Nucleus accumbens (tissue), 56 donors: ENCODE measurements at regions not wholly inside any gene's neighbourhood (a gene's known extent, or its start where the extent isn't known, plus 50 kb on each side); places are given as distances from the start of the nearest gene placed in this dataset.
"Not testable (repeated sequence)": the region's sequence is repeated elsewhere in the genome, so short reads cannot be mapped to it uniquely, and the experiment has no call there.

Source experiments
- DNase-seq, 56 donors: peaks; one replicate each; lab custom pipeline; 2025; lab: John Stamatoyannopoulos, UW

DNA sequence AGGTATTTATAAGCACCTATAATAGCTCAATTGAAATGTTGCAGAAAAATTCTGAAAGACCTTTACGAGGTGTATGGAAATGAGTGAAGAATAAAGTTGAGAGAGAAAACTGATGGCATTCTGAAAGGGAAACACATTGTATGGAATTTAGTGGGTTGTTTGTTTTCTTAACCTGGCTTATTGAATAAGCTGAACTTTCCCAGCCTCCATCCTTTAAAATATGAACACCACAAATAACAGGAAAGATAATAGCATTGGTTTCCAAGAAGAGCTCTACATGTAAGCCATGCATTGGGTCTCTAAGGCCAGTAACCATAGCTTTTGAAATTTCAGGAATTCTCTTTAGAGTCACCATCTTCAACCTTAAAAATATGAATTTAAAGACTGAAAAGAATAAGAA is 709.0 kb downstream of the USP25 start:
- DNase-seq, result no peak

DNA sequence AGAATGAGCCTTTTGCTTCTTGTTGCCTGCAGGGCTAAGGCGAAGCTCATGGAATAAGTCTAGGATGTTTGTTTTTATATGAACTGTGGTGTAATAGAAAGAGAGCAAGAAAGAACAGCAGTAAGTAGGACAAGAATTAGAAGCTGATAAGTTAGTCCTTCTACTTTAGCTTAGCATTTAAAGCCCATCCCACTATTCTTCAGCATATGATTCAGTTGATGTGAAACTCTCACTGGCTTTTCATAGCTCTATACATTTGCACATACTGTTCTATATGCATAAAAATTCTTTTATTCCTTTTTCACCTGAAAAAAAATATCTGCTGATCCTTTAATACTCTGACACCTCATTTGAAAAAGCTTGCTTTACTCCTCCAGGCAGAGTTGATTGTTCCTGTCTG is 712.0 kb downstream of the USP25 start:
- DNase-seq, result no peak

DNA sequence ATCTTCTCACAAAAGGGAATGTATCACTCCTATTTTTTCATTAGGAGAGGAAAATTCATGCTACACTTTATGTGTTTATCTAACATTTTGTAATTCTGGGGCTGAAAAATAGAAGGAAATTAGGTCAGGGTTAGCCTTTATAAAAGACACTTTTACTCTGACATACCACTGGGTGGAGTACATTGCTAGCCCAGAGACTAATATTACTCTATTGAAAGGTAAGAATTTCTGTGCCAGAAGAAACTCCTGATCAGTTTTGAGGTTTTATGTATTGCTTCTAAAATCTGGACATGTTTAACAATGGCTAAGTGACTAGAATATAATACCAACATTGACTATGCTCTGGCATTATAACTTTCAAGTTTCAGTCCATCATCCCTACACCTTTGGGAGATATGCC is 724.6 kb downstream of the USP25 start:
- no peak for DNase-seq

DNA sequence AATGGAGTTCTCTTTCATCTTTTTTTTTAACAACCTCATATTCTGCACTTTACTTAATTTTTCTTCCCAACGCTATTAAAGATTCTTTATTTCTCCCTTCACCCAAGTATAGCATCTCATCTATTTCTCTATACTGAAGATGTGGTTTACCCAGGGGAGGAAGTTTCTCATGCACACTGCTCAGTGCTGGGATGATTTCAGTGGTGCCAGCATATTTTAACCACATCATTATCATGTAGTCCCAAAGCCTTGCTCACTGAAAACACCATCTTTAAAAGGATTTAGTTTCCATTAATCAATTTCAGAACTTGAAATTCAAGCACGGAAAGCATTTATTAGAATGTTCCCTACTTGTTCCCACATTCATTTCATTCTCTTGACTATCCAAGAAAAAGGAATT is 725.7 kb downstream of the USP25 start:
- no peak for DNase-seq

DNA sequence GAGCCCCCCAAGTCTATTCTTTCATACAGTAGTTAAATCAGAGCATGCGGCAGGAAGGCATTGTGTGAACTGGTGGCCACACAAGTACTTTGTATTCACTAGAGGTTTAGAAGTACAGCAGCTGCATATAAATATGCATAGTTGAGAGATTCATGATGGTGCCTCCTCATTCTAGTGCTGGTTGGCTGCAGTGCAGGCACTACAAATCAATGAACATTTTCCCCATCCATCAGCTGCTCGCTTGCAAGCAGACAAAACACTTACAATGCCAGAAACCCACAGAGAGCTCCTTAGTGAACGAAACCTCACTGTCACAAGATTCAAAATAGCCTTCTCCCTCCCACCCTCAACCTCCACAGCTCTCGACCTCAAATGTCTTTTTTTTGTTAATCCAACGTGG is 726.2 kb downstream of the USP25 start:
- DNase-seq, result peak in 45 of 56 donors; percentile 1 to 80 (median 41)

DNA sequence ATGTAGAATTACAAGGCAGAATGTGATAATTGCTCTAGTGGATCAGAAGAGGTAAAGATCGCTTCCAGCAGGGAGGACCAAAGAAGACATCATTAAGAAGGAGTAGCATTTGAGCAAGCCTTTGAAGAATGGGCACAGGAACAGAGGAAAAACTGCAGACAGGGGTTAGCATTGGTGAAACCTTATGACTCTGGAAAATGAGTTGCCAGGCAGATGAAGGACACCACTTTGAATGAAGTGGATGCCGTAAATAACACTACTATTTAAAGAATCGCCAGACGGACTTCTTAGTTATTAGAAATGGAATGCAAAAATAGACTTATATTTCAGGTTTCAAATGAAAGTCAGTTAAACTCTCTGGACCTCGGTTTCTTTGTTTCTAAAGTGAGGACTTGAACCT is 727.7 kb downstream of the USP25 start:
- DNase-seq, result no peak

DNA sequence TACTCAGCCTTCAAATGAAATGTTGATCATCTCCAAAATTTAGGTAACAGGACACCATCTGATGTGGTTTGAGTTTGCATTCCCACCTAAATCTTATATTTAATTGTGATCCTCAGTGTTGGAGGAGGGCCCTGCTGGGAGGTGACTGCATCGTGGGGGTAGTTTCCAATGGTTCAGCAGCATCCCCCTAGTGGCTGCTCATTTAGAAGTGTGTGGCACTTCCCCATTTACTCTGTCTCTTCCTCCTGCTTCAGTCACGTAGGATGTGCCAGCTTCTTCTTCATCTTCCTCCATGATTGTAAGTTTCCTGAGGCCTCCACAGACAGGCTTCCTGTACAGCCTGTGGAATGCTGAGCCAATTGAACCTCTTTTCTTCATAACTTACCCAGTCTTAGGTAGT is 731.2 kb downstream of the USP25 start:
- no peak for DNase-seq

DNA sequence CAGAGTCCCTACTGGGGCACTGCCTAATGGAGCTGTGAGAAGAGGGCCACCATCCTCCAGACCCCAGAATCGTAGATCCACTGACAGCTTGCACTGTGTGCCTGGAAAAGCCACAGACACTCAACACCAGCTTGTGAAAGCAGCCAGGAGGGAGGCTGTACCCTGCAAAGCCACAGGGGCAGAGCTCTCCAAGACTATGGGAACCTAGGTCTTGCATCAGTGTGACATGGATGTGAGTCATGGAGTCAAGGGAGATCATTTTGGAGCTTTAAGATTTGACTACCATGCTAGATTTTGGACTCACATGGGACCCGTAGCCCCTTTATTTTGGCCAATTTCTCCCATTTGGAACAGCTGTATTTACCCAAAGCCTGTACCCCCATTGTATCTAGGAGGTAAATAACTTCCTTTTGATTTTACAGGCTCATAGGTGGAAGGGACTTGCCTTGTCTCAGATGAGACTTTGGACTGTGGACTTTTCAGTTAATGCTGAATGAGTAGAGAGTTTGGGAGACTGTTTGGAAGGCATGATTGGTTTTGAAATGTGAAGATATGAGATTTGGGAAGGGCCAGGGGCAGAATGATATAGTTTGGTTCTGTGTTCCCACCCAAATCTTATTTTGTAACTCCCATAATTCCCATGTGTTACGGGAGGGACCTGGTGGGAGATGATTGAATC is 734.6 kb downstream of the USP25 start:
- DNase-seq, result not testable (repeated sequence)

DNA sequence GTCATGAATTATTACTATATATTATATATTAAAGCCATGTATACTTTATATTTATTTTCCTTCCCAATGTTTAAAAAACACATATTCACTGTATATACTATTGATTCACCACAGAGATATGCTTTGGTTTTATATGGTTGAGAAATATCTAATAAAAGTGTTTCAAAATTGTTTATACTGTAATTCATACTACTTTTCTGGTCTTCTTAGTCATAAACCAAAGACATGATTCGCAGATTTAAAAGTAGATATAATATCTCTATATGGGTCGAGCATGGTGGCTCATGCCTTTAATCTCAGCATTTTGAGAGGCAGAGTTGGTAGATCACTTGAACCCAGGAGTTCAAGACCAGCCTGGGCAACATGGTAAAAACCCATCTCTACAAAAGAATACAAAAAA is 738.4 kb downstream of the USP25 start:
- DNase-seq, result no peak

DNA sequence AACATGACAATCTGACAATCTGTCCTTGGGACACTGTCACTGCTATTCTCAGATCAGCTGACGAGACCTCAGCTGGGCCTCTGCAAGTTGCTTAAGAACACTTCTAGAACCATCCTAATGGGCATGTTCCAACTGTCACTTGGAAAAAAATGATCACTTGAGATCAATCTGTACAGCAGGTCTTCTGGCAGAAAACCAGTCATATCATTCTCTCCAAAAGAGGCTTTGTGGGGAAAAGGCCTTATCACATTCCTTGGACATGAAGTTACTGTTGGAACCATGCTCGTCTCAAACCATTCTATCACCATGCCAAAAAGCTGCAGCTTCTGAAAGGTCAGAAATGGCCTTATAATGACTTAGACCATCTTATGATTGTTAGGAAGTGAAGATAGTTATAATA is 744.2 kb downstream of the USP25 start:
- DNase-seq, result peak in 2 of 56 donors; percentile 11

DNA sequence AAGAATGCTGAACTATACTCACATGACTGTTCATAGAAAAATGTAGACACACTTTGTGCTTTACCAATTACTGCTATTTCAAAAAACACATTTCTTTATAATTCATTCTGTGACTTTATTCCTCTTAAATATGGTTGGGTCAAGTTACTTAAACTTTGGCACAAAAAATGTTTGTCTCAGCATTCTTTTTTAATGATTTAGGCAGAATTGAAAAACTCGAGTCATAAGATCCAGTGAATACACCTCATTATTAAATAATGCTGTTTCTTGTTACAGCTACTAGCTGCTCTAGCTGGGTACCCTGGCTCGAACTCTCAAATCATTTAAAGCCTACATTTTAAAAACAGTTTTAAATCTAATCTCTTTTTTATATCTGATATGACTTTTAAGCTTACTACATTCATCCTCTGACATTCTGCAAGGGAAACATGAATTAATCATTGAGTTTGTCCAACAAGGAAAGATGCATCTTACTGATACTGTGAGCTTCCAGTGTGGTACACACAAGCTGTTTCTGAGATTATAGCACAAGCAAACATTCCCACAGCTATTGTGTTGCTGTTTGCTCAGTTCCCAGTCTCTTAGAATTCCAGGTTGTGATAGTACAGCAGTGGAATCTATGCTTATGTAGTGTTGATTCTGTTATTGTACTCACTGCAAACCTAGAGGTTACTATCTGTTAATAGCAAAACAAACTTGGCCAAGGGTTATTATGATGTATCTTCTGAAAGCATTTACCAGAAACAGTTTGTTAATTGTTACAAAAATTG is 746.5 kb downstream of the USP25 start:
- no peak for DNase-seq

DNA sequence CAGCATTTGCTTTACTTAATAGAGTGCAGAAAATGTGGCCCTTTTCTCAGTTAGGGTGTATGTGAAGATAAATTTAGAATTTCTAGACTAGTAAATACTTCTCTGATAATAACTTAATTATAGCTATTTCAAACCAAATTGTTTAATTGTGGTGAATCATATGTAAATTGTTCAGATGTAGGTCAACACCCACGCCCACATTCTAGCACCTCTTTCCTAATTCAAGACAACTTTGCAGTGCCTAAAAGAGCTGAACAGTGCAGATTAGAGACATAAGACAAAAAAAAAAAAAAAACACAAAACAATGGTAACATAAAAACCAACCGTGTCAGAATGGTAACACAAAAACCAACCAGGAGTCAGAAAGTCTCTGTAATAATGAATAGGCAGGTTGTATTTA is 758.3 kb downstream of the USP25 start:
- peak in 6 of 56 donors; percentile 1 to 18 (median 7) for DNase-seq

DNA sequence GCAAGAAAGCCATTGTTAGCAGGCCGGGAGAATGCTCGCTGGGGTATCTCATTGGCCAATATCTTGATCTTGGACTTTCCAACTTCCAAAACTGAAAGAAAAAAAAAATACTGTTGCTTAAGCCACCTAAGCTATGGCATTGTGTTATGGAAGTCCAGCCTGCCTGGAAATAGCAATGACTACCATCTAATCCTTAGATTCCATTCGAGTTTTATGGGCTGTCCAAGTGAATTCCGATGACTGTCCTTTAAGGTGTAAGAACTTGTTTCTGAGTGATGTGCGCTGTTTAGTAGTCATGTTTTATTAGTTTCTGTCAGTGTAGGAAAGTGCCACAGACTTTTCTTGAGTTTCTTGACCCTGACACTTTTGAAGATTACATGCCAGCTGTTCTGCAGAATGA is 762.6 kb downstream of the USP25 start:
- no peak for DNase-seq

DNA sequence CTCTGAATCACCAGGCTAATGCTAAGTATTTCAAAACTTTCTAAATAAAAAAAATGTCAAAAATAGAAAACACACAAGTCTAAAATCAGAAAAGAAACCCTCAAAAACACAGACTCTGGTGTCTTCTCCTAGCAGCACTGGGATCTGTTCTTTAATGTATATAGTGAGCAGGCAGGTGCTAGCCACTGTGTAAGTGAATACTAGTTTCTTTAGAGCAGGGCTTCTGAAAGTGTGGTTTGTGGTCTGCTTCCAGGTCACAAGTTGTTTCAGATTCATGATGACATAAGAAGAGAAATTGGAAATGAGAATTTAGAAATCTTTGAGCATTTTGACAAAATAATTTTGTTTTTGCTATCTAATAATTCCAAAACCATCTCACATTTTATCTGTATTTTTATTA is 763.1 kb downstream of the USP25 start:
- DNase-seq, result no peak

DNA sequence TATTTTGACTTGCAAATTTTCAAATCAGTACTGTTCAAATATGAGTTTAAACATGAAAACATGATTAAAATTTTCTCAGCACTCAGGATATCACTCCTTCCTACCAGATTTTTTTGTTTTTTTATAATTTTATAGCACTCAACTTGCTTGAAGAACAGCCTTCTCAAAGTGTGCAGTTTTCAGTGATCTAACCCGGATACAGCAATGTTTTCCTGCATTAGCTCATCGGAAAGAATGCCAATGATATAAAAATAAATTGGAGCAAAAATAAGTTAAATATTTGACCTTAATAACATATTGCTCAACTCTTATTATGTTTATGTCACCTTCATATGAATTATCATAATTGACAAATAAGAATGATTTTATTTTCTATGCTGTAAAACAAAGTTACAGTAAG is 766.8 kb downstream of the USP25 start:
- no peak for DNase-seq

DNA sequence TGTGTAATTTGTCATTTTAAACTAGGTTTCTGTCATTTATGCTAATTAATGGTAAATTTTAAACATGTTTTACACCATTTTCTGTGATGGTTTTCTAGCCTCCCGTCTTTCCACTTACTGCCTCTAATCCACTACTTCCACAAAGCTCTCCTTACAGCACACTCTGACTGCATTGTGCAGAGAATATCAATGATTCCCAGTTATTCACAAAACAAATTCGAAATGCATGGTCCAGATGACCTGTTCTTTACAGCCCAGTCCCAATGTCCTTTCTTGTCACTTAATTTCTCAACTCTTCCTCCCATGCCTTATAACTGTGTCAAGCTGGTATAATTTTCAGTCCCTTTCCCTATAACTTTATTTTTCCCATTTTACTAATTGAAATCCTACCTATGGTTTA is 770.5 kb downstream of the USP25 start:
- DNase-seq, result no peak

DNA sequence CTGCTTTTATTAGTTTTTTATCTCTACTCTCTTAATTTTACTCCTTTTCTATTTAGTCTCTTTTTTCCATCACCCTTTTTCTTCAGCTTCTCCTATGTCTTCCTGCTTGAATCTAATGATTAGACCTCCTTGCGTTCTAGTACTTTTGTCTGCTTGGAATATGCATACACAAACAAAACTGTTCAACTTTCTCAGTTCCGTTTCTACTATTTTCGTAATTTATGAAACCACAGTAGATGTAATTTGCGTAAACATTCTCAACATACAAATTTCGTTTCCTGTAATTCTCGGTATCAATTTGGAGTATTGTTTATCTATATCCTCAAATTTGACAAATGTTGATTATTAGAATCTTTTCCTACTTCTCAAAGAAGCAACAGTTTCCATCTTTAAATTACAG is 772.5 kb downstream of the USP25 start:
- no peak for DNase-seq

DNA sequence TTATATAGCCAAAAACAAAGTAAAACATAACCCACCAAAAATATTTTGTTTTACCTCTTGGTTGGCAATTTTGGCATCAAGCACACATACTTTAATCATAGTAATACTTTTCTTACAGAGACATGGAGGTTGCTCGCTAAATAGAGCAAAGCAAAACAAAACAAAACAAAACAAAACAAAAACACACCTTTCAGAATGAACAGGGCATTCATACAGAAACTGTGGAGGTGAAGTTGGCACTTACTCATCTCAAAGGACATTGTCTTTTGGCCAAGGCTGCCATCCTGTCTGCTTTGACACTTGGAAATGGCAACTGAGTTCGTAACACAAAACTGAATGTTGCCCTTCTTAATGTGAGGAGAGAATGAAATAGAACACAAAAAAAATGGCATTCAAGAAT is 773.1 kb downstream of the USP25 start:
- DNase-seq, result no peak

DNA sequence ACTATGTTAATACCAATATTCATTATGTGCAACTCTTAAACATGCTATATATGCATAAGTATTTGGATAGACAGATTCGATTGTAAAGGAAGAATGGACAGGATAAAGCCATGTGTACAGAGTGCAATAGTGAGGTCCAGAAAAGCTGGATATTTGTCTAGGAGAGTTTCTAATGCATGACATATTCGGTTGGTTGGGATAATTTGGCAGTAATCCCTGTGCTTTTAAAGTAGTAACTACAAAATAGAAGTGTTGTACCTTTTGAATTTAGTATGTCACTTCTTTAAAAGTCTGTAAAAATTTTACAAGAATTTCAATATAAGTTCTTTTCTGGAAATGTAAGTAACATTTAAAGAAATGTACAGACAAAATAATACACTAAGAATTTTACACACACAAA is 774.5 kb downstream of the USP25 start:
- no peak for DNase-seq

DNA sequence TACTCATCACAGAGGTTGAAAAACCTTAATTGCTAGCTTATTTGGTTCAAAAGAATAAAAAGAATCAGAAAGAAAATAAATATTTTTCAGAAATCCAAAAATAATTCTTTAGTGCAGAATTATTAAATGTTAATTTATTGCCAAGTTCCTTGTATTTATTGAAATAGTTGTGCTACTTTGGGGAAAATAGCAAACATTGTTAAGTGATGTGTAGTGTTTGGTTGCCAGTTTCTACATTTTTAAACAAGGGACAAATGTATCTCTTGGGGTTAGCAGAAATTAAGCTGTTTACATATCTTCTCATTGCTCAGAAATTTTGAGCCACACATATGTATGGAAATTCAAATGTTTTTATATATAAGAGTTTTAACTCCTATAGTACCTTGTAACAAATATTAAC is 775.0 kb downstream of the USP25 start:
- DNase-seq, result no peak

DNA sequence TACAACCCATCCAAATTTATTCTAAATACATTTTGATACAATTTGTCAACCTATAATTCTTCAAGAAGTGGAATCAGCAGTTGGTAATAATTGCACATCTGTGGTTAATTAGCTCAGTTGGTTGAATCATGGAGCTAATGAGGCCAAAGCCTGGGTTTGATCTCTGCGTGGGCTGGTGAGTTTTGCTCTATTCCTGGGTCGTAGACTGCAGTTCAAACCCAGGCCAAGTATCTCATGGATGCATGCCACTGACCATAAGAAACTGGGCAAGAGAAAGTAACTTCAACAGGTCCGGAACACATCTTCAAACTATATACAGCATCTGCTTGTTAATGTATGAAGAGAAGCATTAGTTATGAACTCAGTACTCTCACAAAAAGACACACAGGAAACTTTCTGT is 779.7 kb downstream of the USP25 start:
- no peak for DNase-seq

DNA sequence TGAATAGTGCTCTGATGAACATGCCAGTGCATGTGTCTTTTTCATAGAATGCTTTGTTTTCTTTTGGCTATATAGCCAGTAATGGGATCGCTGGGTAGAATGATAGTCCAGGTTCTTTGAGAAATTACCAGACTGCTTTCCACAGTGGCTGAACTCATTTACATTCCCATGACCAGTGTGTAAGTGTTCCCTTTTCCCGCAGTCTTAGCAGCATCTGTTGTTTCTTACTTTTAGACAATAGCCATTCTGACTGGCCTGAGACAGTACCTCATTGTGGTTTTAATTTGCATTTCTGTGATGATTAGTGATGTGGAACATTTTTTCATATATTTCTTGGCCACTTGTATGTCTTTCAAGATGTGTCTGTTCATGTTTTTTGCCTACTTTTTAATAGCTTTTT is 784.5 kb downstream of the USP25 start:
- peak in 26 of 56 donors; percentile 1 to 59 (median 22) for DNase-seq
